ENCODE measurements at regions not wholly inside any gene's neighbourhood (a gene's known extent, or its start where the extent isn't known, plus 50 kb on each side); places are given as distances from the start of the nearest gene placed in this dataset.

DNA sequence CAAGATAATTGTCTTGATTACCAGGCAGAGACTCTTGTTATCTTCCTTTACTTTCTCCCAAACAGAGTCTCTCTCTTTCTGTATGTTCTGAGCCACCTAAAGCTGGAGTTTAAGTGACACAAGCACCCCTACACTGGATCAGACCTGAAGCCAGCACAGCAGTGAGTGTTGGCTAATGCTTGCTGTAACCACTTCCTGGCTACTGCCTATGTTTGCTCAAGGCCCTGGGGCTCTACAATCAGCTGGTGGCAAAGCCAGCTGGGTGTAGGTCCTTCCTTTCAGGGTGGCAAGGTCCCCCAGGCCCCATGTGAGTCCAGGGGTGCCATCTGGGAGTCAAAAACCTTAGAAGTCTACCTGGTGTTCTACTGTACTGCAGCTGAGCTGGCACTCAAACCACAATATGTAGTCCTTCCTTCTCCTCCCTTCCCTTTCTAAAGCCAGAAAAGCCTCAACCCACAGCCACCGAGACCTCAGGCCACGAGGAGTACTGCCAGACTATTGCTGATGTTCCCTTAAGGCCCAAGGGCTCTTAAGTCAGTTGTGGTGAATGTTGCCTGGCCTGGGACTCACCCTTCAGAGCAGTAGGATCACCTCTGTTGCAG lies 416.3 kb downstream of the ADRA2A start:
- H3K4me3 Mint-ChIP-seq = no peak overlapping the region
- POLR2A ChIA-PET = no interaction called here
- no peaks in the 10 kb centered on the region for H3K27me3 Mint-ChIP-seq
- H3K9me3 Mint-ChIP-seq = peaks cover 20% of the 10 kb centered on the region
- no peaks in the 10 kb centered on the region for H3K4me1 Mint-ChIP-seq
- H3K27ac Mint-ChIP-seq = no peak overlapping the region
- no peaks in the 10 kb centered on the region for H3K36me3 Mint-ChIP-seq (ENCODE audit: low read depth)
- CTCF ChIA-PET = no interaction called here
- DNase-seq = no peak

DNA sequence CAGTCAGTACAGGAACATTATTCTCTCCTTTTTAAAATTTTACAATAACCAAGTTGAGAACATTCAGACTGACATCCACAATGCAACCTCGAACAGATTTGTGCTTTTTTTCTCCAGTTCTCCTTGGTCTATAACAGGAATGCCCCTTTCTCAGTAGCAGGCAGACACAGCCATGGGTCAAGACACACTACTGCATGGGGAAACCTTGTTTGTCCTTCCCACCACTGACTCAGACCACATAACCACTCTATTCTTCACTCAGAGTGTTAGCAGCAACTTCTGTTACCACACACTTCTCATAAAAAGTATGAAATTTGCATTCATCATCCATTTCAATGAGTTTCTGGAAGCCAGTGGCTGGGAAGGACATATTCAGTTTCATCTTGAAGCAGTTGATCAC lies 421.7 kb downstream of the ADRA2A start:
- Mint-ChIP-seq H3K9me3 (peaks cover 2% of the 10 kb centered on the region), H3K4me1 (no peaks in the 10 kb centered on the region), H3K27me3 (peaks cover 2% of the 10 kb centered on the region), H3K27ac (no peak overlapping the region), H3K4me3 (no peak overlapping the region), H3K36me3 (ENCODE audit: low read depth) (no peaks in the 10 kb centered on the region)
- DNase-seq = no peak
- POLR2A ChIA-PET = no interaction called here
- CTCF ChIA-PET = no interaction called here

DNA sequence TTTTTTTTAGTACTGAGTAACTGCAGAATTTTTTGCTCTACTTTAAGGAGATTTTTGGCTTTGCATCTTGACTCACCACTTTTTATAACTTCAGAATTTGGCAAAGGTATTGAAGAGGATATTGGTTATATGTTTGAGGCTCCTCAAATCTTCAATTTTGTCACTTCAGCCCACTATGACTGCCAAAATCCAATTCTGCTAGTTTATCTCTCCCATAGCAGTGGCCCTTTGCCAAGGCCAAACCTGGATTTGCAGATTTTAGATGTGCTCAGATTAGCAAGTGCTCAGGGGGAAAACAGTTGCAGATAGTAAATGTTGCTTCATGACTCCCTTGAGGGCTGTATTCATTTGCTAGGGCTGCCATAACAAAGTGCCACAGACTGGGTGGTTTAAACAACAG lies 427.5 kb downstream of the ADRA2A start:
- ChIA-PET POLR2A (no interaction called here), CTCF (no interaction called here)
- no peaks in the 10 kb centered on the region for H3K36me3 Mint-ChIP-seq (ENCODE audit: low read depth)
- H3K27me3 Mint-ChIP-seq = no peaks in the 10 kb centered on the region
- no peak overlapping the region for H3K27ac Mint-ChIP-seq
- no peak for DNase-seq
- peaks cover 2% of the 10 kb centered on the region for H3K9me3 Mint-ChIP-seq
- no peak overlapping the region for H3K4me3 Mint-ChIP-seq
- H3K4me1 Mint-ChIP-seq = no peaks in the 10 kb centered on the region

DNA sequence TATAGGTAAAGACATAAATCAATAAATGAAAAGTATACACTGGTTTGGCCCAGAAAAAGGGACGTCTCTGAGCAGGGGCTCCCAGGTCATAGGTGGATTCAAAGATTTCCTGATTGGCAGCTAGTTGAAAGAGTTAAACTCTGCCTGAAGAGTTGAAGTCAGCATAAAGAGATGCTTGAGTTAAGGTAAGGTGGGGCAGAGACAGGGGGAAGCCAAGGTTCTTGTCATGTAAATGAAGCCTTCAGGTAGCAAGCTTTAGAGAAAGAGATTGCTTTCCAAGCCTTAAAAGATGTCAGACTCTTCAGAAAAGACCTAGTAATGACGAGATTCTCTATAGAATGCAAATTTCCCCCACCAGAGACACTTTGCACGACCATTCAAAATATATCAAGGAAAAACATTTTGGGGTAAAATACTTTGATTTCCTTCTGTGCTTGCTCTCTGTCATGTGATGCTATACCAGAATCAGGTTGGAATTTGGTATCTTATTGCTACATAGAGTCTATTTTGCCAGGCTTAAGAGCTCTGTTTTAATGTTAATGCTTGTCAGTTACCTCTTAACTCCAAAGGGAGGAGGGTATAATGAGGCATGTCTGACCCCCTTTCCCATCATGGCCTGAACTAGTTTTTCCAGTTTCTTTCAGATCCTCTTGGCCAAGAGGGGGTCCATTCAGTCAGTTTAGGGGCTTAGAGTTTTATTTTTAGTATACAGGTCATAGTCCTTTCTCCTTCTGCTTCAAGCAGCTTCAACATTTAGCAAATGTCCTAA lies 429.6 kb downstream of the ADRA2A start:
- H3K27ac Mint-ChIP-seq = no peak overlapping the region
- H3K36me3 Mint-ChIP-seq (ENCODE audit: low read depth) = no peaks in the 10 kb centered on the region
- no peak for DNase-seq
- H3K27me3 Mint-ChIP-seq = no peaks in the 10 kb centered on the region
- ChIA-PET CTCF (no interaction called here), POLR2A (no interaction called here)
- H3K4me1 Mint-ChIP-seq = no peaks in the 10 kb centered on the region
- H3K9me3 Mint-ChIP-seq = peaks cover 2% of the 10 kb centered on the region
- H3K4me3 Mint-ChIP-seq = no peak overlapping the region

DNA sequence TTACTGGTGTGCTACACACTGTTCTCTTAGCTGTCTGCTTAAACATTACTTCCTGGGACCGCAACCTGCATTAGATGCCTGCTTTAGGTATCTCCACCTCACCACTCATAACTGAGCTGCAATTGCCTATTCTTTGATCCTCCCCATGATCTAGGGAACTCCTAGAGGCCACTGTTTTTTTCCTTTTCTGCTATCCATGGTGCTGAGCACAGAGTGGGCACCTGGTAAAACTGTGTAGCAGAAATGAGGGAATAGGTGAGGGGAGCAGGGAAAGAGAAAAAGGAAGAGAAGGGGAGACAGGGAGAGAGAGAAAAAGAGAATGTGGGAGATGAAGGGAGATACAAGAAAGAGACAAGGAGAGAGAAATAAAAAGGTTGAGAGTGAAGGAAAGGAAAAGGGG lies 434.9 kb downstream of the ADRA2A start:
- H3K27ac Mint-ChIP-seq = no peak overlapping the region
- H3K27me3 Mint-ChIP-seq = no peaks in the 10 kb centered on the region
- H3K36me3 Mint-ChIP-seq (ENCODE audit: low read depth) = no peaks in the 10 kb centered on the region
- no peaks in the 10 kb centered on the region for H3K9me3 Mint-ChIP-seq
- POLR2A ChIA-PET = no interaction called here
- H3K4me1 Mint-ChIP-seq = no peaks in the 10 kb centered on the region
- CTCF ChIA-PET = interaction anchor here (1.0 kb wide), 1 partner anchor 54 kb away, joined by 3 read pairs; no protein-coding TSS in a partner anchor
- H3K4me3 Mint-ChIP-seq = no peak overlapping the region
- DNase-seq = no peak

DNA sequence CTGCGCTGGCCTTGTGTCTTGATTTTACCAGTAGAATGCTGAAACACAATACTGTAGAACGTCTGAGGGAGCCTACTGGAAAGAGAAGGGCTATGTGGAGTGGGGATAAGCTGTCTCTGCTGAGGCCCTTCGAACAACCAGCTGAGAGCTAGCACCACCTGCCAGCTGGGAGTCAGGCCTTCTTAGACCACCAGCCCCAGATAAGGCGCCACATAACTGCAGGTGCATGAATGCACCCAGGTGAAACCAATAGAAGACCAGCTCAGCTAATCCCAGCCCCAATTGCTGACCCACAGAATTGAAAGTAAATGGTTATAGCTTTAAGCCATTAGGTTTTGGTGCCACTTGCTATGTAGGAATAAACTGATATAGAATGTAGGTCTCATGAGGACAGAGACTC lies 438.4 kb downstream of the ADRA2A start:
- Mint-ChIP-seq H3K9me3 (no peaks in the 10 kb centered on the region), H3K4me1 (no peaks in the 10 kb centered on the region), H3K27ac (no peak overlapping the region), H3K4me3 (no peak overlapping the region), H3K36me3 (ENCODE audit: low read depth) (no peaks in the 10 kb centered on the region), H3K27me3 (no peaks in the 10 kb centered on the region)
- CTCF ChIA-PET = interaction anchor here (0.9 kb wide), 1 partner anchor 48 kb away, joined by 4 read pairs; no protein-coding TSS in a partner anchor
- POLR2A ChIA-PET = no interaction called here
- no peak for DNase-seq

DNA sequence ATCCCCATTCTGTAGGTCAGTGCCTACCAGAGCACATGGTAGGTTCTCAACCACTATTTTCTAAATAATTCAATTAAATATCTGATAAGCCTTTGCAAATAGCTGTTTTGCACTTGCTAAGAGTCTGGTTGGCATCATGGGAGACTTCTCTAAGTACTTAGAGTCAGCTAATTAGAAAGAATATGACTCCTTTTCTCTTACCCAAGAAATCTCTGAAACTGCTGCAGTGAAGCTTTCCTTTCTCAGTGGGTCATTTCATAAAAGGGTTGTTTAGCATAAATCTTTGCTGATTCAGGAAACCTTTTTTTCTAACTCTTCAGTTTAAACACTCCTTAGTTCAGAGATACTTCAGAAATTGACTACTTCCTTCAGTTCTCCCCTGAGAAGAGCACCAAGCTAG lies 438.9 kb downstream of the ADRA2A start:
- Mint-ChIP-seq H3K36me3 (ENCODE audit: low read depth) (no peaks in the 10 kb centered on the region), H3K27ac (no peak overlapping the region), H3K4me3 (no peak overlapping the region), H3K9me3 (no peaks in the 10 kb centered on the region), H3K27me3 (no peaks in the 10 kb centered on the region), H3K4me1 (no peaks in the 10 kb centered on the region)
- ChIA-PET POLR2A (no interaction called here), CTCF (interaction anchor here (0.9 kb wide), 1 partner anchor 49 kb away, joined by 4 read pairs; no protein-coding TSS in a partner anchor)
- DNase-seq = no peak

DNA sequence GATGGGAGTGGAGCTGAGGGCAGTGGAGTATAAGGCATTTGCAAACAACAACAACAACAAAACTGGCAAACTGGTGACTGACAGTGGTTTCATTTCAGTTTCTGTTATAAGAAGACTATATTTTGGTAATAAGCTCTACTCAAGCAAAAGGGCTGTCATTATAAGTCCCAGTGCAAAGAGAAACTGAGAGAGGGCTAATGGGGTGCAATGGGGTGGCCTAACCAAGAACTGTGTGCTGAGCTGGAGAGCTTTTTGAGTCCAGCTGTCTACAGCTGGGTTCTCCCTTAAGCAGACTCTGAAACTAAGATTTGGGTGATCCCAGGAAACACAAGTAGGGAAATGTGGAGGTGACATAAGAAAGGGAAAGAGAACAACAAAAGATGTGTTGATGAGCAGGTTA lies 439.3 kb downstream of the ADRA2A start:
- Mint-ChIP-seq H3K4me1 (no peaks in the 10 kb centered on the region), H3K4me3 (no peak overlapping the region), H3K36me3 (ENCODE audit: low read depth) (no peaks in the 10 kb centered on the region), H3K27me3 (no peaks in the 10 kb centered on the region), H3K27ac (no peak overlapping the region), H3K9me3 (no peaks in the 10 kb centered on the region)
- POLR2A ChIA-PET = no interaction called here
- DNase-seq = no peak
- CTCF ChIA-PET = interaction anchor here (0.9 kb wide), 1 partner anchor 49 kb away, joined by 4 read pairs; no protein-coding TSS in a partner anchor

DNA sequence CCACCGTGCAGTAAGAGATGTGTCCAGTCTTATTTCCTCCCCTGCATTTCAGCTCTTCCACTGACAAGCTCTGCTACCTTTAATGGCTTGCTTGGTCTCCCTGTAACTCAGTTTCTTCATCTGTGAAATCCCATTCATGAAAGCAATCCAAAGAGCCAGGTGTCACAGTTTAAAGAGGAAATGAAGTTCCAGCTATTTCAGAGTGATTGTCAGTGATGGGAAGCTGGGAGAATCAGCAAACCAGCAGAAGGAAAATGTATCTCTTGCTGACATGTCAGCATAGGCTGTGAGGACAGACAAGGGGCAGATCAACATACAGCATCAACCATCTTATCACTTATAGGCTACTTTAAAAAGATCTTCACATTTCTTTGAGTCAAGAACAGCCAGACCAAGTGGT lies 445.3 kb downstream of the ADRA2A start:
- H3K27ac Mint-ChIP-seq = no peak overlapping the region
- H3K36me3 Mint-ChIP-seq (ENCODE audit: low read depth) = no peaks in the 10 kb centered on the region
- no peak for DNase-seq
- POLR2A ChIA-PET = no interaction called here
- H3K9me3 Mint-ChIP-seq = no peaks in the 10 kb centered on the region
- CTCF ChIA-PET = no interaction called here
- no peak overlapping the region for H3K4me3 Mint-ChIP-seq
- no peaks in the 10 kb centered on the region for H3K4me1 Mint-ChIP-seq
- H3K27me3 Mint-ChIP-seq = no peaks in the 10 kb centered on the region

DNA sequence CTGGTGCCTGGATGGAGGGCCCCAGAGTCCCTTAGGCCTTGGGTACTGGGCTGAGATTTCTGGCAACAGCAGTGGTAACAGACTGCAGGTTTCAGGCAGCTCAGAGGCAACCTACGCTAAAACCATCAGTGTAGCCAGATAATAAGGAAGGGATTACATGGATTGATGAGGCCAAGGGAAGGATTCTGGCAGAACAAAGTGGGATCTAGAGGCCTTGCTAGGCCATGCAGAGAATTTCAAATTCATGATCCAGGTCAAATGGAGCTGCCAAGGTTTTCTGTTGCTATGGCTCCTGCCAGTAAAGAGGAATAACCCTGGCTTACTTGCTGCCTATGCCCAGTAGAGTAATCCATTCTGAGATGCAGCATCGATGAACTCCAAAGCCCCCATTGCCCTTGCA lies 445.7 kb downstream of the ADRA2A start:
- no peak overlapping the region for H3K27ac Mint-ChIP-seq
- no peaks in the 10 kb centered on the region for H3K27me3 Mint-ChIP-seq
- no peaks in the 10 kb centered on the region for H3K9me3 Mint-ChIP-seq
- no peak overlapping the region for H3K4me3 Mint-ChIP-seq
- POLR2A ChIA-PET = no interaction called here
- CTCF ChIA-PET = no interaction called here
- no peak for DNase-seq
- no peaks in the 10 kb centered on the region for H3K4me1 Mint-ChIP-seq
- no peaks in the 10 kb centered on the region for H3K36me3 Mint-ChIP-seq (ENCODE audit: low read depth)

DNA sequence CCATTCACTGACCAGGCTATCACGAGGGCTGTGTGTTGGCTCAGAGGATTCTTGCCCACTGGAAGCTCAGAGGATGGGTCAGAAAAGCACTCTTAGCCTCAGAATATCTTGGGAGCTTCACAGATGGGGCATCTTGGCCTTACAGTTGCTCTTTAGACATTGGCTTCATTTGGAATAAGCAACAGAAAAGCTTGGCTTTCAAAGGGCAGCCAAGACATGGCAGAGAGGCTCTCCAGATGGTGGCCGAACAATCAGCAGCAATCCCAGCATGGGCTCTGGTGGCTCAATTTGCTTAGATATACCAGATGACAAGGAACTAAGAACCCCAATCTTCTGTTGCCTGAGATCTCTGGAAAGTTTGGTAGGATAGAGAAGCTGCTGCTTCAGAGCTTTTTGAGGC lies 446.2 kb downstream of the ADRA2A start:
- ChIA-PET POLR2A (no interaction called here), CTCF (no interaction called here)
- Mint-ChIP-seq H3K4me3 (no peak overlapping the region), H3K4me1 (no peaks in the 10 kb centered on the region), H3K27me3 (no peaks in the 10 kb centered on the region), H3K9me3 (no peaks in the 10 kb centered on the region), H3K36me3 (ENCODE audit: low read depth) (no peaks in the 10 kb centered on the region), H3K27ac (no peak overlapping the region)
- no peak for DNase-seq

DNA sequence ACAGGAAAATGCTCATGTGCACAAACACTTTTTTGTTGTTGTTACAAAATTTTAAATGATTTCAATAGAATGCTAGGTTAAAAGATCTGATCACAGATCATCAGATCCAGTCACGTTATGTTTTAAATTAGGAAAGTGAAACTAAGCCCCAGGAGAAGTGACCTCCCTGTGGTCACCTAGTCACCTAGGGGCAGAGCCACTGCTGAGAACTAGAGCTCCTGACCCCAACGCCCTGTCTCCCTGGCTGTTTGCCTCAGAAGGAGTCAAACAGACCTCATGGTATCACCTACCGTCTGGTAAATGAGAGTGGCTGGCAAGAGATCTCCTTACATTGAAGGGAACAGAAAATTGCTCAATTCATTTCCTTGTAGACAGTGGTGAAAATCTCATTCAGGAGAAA lies 447.3 kb downstream of the ADRA2A start:
- H3K4me1 Mint-ChIP-seq = no peaks in the 10 kb centered on the region
- CTCF ChIA-PET = no interaction called here
- DNase-seq = no peak
- H3K36me3 Mint-ChIP-seq (ENCODE audit: low read depth) = no peaks in the 10 kb centered on the region
- no peak overlapping the region for H3K27ac Mint-ChIP-seq
- no peak overlapping the region for H3K4me3 Mint-ChIP-seq
- POLR2A ChIA-PET = no interaction called here
- no peaks in the 10 kb centered on the region for H3K9me3 Mint-ChIP-seq
- no peaks in the 10 kb centered on the region for H3K27me3 Mint-ChIP-seq

DNA sequence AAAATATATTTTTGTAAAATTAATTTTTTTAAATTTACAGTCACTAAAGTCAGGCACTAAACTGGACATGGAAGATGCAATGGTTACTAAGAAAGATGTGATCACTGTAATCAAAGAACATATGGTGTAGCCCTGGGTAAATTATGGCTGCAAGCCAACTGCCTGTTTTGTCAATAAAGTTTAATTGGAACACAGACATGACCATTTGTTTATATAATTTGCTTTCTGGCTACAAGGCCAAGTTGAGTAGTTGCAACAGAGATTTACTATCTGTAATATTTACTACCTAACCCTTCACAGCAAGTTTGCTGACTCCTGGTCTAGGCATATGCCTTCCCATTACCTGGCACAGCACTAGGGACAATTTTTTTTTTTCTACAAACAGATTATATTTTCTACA lies 448.9 kb downstream of the ADRA2A start:
- no peaks in the 10 kb centered on the region for H3K4me1 Mint-ChIP-seq
- no peaks in the 10 kb centered on the region for H3K9me3 Mint-ChIP-seq
- ChIA-PET POLR2A (no interaction called here), CTCF (no interaction called here)
- no peak overlapping the region for H3K4me3 Mint-ChIP-seq
- H3K36me3 Mint-ChIP-seq (ENCODE audit: low read depth) = no peaks in the 10 kb centered on the region
- no peak for DNase-seq
- H3K27ac Mint-ChIP-seq = no peak overlapping the region
- H3K27me3 Mint-ChIP-seq = no peaks in the 10 kb centered on the region

DNA sequence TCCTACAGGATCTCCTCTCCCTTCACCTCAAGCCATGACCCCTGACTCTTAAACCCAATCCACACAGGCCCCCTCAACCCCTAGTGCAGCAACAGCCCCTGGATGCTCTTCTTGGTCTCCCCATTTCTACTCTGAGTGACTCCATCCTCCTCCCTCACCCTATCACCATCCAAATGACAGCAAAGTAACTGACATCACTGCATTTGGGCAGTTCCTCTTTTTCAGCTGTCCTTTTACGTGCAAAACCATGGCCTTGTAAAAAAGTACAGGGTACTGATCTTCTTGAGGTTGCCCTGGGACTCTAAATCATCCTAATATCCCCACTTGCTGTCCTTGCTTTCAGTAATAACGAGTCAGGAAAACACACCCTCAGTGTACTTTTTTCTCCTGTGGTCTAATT lies 454.9 kb downstream of the ADRA2A start:
- Mint-ChIP-seq H3K4me3 (no peak overlapping the region), H3K27me3 (no peaks in the 10 kb centered on the region)
- POLR2A ChIA-PET = no interaction called here

More for the DNA sequence above, 454.9 kb downstream of the ADRA2A start:
- no peak for DNase-seq
- H3K27ac Mint-ChIP-seq = no peak overlapping the region
- H3K4me1 Mint-ChIP-seq = no peaks in the 10 kb centered on the region
- H3K36me3 Mint-ChIP-seq (ENCODE audit: low read depth) = no peaks in the 10 kb centered on the region
- H3K9me3 Mint-ChIP-seq = no peaks in the 10 kb centered on the region
- CTCF ChIA-PET = no interaction called here
